Panc1 (cell line): ENCODE measurements at regions not wholly inside any gene's neighbourhood (a gene's known extent, or its start where the extent isn't known, plus 50 kb on each side); places are given as distances from the start of the nearest gene placed in this dataset.

ENCODE experiments used
- CTCF ChIP-seq: fragments of 450-650 bp; IDR thresholded peaks from 2 replicates; pipeline ENCODE4 v1.5.1; 2017; ENCODE audit warnings: mild to moderate bottlenecking
- TF ChIP-seq, protein P1 (sequence below), 2 experiments: IDR thresholded peaks; 2 replicates each; pipeline ENCODE4 v1.6.1; 2011 to 2012; ENCODE audit warnings: low read depth in 2 of 2, control low read depth in 1 of 2, low read length in 1 of 2, mild to moderate bottlenecking in 1 of 2, moderate library complexity in 1 of 2; ENCODE audit not compliant: insufficient read depth in 1 of 2

GRCh38 chr9:106486685-106487084 lies 376.3 kb upstream of the ZNF462 start:
- TF ChIP-seq, protein P1, sequence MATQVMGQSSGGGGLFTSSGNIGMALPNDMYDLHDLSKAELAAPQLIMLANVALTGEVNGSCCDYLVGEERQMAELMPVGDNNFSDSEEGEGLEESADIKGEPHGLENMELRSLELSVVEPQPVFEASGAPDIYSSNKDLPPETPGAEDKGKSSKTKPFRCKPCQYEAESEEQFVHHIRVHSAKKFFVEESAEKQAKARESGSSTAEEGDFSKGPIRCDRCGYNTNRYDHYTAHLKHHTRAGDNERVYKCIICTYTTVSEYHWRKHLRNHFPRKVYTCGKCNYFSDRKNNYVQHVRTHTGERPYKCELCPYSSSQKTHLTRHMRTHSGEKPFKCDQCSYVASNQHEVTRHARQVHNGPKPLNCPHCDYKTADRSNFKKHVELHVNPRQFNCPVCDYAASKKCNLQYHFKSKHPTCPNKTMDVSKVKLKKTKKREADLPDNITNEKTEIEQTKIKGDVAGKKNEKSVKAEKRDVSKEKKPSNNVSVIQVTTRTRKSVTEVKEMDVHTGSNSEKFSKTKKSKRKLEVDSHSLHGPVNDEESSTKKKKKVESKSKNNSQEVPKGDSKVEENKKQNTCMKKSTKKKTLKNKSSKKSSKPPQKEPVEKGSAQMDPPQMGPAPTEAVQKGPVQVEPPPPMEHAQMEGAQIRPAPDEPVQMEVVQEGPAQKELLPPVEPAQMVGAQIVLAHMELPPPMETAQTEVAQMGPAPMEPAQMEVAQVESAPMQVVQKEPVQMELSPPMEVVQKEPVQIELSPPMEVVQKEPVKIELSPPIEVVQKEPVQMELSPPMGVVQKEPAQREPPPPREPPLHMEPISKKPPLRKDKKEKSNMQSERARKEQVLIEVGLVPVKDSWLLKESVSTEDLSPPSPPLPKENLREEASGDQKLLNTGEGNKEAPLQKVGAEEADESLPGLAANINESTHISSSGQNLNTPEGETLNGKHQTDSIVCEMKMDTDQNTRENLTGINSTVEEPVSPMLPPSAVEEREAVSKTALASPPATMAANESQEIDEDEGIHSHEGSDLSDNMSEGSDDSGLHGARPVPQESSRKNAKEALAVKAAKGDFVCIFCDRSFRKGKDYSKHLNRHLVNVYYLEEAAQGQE (IDR thresholded peaks at IDR 0.05; ENCODE audit: insufficient read depth in 1 of 2, low read depth in 2 of 2, low read length in 1 of 2), result no peak
- no peak for TF ChIP-seq CTCF
